ENCODE measurements at regions not wholly inside any gene's neighbourhood (a gene's known extent, or its start where the extent isn't known, plus 50 kb on each side); places are given as distances from the start of the nearest gene placed in this dataset.
A peak's percentile ranks its signal among the peaks of the same experiment; 100 is the strongest.

DNA sequence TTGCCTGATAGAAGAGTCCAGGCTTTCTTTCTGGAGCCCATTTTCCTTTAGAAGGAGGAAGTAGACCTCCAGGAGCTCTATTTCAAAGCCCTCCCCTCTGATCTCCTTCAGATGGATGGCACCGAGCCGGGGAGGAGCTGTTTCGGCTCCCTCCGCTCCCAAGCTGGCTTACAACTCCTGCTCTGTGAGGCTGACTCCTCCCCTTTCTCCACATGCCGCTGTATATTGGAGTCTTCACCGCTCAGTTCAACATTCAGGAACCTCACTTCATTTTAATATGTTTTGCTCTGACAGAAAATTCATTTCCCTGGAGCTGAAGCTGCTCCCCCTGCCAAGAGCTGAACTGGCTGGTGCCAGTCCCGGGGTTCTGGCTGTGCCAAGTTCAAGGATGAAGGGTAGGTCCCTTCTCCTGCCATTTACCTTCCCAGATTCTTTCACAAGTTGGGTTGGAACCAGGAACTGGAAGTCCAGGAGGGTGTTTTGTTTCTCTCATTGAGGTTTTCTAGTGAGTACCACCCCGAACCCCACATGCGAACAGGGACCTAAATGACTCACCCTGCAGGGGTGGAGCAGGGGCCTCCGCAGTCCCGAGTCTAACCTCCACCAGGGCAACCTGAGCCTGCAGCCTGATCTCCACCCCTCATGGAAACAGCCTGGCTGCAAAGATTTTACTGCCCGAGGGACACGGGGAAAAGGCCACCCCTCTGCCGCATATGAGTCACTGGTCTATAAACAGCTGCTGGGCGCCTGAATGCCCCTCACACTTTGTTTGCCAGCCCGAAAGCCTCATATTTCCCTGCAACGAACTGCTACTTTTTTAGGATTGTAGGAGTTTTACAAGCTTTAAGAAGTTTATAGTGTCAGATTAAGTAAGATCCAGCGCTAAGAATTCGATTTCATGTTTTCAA, 68.6 kb upstream of the FOXA2 start:
- DNase-seq, result peak; percentile 25

DNA sequence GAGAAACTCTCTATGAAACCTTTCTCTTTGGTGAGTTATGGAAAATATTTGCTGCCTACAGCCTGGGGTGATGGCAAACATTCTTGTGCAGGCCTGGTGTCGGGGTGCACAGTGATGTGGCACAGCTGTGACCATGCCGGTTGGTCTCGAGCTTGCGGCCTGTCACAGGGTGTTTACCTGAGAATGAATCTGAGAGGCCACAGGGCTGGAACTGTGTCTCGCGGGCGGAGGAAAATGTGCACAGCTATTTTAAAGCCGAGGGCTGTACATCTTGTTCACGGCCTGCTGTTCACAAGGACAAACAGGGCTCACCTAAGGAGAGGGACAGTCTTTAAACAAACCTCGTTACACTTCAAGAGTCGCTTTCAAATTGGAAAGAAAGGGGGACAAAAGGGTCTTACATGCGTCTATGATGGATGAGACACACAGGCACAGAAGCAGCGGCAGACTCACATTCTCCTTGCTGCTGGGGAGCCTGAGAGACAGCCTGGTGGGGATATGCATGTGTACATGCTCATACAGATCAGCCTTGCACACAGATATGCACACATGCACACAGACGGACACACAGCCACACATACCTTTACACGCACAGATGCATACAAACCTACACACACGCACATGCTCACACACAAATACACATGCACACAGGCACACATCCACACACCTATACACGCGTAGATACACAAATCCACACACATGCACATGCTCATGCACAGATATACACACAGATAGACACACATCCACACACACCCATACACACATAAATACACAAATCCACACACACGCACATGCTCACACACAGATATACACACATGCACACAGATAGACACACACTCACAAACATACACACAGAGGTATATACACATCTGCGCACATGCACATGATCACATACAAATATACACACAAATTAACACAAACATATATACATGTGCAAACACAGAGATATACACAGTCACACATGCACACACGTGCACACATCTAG, 69.6 kb upstream of the FOXA2 start:
- DNase-seq, result no peak

DNA sequence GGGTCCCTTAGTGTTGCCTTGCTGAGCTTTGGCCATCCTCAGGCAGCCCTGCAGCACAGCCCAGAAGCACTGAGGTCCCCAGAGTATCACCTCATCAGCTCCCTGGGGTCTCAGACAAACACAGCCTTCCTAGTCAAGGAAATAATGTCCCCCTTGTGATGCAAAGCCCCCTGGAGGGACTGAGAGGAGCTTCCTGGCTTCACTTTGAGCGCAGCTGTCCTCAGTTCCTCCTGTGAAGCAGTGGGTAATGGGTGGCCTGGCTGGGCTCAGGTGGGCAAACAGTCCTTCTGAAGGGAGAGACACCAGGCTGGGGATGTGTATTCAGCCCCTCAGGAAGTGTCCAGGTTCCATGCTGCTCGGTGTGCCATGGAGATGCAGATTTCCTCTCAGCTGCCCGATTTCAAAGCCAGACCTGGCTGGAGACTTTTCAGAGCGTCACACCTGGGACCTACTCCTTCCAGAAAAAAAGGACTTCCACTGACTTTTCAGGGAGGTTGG, 79.2 kb upstream of the FOXA2 start:
- DNase-seq, result no peak

DNA sequence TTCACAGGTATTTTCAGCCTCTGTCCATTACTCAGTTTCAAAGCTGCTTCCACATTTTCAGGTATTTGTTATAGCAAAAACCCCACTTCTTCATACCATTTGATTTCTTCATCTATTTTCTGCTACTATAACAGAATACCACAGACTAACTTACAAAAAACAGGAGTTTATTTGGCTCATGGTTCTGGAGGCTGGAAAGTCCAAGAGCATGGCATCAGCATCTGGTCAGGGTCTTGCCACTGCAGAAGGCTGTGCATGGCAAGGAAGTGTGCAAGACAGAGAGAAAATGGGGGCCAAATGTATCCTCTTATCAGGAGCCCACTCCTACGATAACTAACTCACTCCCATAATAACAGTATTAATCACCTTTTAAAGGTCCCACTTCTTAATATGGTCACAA, 82.8 kb upstream of the FOXA2 start:
- no peak for DNase-seq

DNA sequence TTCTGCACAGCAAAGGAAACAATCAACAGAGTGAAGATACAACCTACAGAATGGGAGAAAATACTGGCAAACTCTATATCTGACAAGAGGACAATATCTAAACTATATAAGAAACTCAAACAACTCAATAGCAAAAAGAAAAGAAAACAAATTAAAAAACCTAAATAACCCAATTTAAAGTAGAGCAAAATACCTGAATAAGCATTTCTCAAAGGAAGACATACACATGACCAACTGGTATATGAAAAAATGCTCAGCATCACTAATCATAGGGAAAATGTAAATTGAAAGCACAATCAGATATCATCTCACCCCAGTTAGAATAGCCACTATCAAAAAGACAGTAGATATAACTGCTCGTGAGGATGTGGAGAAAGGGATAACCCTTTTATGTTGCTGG, 87.8 kb upstream of the FOXA2 start:
- no peak for DNase-seq

DNA sequence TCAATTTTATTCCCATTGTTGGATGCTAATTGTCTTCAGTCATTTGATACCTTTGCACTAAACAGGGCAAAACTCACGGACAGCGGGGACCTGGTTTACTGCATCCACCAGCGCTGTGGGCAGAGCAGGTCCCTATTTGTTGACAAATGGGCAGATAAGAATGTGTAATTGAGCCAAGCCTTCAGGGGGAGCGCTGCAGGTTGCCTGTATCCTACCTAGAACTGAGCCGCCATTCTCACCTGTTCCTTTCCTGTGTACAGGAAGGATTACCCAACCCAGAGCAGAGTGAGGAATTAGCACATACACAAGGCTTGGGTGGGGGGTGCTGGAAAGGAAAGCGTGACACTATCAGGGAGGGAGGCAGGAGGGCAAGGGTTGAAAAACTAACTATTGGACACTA, 89.1 kb upstream of the FOXA2 start:
- no peak for DNase-seq

DNA sequence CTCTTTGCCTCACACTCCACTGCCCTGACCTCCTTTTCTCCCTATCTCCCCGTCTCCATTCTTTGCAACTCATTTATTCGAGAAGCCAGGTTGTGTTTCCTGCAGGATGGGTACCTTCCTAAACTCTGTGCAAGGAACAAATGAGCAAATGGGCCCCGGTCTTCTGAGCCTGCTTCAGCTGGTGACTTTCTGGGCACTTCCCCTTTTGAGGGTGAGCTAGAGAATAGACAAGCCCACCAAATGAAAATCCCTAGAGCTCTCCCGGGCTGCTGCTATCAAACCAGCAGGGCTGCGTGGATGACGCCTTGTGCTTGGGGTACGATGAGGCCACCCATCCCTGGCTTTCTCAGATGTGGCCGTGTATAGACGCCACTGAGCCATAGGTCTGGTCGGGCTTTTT, 91.0 kb upstream of the FOXA2 start:
- DNase-seq, result no peak

DNA sequence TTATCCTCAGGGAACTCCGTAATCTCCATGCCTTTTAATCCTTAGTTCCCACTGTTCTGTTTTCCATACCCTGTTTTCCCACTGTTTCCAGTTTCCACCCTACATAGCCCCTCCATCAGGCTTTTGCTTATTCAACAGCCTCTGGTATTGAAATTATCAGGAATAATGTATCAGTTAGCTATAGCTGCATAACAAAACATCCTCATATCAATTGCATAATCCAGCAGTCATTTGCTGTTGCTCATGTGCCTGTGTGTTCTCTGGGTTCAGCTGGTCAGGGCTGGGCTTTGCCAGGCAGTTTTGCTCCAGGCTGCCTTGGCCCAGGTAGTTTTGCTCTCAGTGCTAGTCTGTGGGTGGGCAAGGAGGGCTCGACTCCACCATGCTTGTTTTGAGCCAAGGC, 94.3 kb upstream of the FOXA2 start:
- no peak for DNase-seq

DNA sequence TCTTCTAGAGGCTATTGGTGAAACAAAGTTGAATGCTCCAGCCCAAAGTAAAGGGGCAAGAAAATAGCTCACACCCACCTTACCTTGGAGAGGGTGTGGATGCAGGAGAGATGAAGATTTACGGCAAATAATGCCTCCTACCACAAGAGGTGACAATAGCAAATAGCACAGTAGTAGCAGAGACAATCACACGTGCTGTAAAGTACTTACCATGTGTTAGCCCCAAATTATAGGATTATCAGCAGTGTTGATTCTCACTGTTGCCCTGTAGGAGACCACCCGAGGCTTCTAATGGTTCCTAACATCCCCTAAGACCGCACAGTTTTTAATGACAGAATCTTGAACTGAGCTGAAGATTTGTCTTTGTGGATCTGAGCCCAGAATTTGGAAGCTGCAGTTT, 94.8 kb upstream of the FOXA2 start:
- DNase-seq, result no peak

DNA sequence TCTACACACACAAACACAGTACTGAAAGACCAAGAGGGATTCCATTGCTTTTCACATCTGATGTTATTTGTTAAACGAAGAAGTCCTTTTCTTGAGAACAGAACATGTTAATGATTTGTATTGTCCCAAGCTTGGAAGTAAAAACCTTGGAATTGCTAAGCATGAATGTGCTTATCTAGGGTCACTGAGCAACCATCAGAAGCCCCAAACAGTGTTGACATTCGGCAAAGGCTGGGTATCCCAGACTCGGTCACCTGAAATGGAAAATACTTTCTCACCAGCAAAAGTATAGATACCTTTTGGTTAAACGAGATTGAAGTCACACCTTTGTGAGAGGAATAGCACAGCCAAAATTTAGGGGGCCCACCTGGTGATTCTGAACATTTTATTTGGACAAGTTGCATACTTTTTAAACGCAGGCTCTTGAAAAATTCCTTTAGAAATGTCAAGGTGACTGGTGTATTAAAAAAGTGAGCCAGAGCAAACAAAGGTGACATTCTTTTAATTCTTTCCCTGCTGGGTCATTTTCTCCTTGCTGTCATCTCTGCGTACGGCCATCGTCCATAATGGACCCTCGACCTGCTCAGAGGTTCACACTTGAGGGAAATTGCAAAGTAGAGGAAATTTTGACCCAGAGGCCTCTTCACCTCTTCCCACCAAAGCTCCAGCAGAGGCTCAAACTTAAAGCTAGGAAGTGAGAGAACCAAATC, 95.8 kb upstream of the FOXA2 start:
- no peak for DNase-seq

DNA sequence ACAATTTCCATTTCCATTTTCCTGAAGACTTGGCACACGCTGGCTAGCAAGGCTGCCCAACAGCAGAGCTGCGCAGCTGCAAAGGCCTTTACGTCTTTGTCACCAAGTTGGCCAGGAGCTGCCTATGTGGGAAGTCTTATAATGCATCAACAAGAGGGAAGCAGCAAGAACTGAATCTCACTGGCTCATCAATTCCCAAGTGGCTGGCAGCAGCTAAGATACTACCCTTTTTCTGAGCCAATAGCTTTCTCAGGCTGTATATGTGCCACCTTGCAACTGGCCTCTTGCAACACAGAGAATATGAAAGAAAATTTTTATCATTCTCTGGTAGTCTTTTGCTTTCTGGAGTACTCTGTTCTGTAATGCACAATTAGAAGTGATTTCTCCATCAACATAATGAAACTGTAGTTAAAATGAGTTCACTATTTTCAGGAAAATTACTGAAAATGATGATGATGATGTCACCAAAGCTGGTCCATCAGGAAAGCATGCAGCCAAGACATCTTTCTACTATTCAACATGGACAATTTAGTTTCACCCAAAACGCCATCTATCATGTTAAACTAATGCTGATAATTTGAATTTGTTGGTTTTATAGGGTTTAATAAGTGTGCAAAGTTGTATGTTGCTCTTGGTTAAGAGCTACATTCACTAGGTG, 97.3 kb upstream of the FOXA2 start:
- no peak for DNase-seq

DNA sequence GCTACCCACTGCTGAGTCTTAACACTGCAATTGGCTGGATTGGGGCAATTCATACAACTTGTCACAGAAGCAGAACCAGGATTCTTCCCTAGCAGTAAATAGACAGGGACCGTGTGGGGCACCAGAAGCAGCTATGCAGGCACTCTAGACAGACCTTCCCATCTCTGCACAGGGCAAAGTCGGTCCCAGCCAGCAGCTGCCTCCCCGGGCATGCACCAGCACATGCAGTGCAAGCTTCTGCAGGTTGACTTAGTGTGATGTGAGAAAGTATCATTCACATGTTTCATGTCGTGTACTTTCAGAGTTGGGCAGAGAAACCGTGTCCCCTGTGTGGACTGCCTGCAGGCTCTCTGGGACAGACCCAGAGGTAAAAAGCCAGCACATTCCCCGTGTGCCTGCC, 98.0 kb upstream of the FOXA2 start:
- no peak for DNase-seq

DNA sequence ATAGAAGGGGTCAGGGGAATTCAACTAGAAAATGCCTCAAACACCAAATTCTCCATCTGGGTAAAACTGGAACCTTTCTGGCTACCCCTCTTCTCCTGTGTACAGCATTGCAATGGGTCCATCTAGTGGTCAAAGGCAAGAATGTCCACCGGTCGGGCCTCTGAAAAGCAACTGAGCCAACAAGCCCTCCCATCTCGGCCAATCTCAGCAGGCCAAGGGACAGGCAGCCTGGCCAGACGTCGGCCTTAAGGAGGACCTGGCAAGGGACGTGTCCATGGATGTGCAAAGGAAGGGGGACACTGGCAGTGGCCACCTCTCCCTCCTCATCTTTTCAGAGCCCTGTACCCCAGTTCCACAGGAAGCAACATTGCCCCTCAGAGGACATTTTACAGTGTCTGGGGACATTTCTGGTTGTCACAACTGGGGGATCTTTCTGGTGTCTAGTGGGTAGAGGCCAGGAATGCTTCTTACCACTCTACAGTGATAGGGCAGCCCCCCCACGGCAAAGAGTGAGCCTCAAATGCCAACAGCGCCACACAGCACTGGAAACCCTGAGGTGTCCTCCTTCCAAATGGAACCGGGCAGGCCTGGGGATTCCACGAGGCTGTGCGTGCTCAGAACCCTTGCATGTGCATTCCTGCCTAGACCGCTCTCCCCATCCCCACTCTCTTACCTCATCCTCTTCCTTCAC, 99.8 kb upstream of the FOXA2 start:
- DNase-seq, result peak; percentile 71

DNA sequence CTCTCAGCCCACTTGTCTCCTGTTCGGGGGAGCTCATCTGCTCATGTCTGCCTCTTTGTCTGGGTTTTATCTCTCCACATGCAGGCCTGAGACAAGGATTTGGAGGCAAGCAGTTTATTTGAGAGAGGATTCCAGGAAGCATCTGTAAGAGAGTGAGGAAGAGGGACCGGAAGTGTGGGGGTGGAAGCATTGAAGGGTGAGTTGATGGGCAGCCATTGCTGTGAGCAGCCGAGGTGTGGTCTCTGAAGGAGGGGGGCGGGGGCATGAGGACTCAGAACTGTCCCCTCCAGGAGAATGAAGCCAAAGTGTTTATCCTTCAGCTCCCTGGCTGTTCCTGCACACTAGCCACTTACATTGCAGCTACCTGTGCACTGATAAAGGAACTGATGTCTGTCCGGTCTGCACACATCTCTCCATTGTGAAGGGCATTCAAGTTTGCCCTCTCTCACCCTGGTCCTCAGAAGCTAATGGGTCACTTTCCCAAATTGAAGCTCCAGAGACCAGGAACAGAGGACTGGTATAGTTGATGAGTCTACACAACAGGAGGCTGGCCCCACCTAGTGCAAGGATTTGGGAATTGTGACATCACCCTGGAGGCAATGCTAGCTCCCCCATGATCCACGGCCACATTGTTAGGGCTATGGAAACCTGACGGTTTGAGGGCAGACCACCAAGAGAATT, 100.5 kb upstream of the FOXA2 start:
- DNase-seq, result no peak

DNA sequence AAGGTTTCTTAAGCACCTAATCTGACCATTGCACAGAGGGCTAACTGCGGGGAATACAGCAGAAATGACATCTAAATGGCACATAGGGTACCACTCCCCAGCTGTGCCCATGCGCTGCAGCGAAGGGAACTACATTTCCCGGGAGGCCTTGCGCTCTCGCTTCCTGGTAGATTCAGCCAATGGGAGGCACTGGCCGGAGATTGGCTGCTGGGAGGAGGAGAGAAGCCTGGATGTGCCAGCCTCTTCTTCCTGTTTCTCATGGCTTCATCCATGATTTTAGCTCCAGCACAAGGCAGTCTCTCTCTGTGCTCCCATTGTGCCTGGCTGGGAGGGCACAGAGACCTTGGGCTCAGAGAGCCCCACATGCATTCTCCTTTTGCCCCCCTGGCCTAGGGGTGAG, 101.7 kb upstream of the FOXA2 start:
- peak; percentile 34 for DNase-seq

DNA sequence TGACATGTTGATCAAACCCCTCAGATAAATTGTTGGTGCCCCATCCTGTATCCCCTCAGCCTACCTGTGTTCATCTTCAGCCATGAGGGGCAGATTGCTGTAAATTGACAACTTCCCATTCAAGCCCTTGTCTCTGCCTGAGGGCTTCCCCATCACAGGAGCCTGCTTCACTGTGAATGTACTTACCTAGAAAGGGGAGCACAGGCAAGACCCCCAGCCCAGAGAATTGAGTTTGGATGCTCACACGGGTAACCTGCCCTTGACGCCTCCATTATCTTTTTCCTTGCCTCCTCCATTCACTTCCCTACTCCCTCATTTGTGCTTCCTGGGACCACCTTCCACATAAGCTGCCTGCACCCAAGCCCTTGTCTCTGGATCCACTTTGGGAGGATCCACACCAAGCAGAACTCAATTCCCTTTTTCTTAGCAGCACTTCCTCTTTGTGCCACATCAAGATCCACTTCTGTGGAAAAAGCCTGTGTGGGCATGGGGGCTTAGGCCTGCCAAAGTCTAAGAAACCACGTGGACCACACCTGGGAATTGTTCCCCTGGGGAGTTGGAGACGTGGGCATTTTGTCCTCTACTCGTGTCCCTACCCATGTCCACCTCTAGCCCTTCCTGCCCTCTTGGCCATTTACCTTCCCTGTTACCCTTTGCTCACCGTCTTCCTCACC, 103.4 kb upstream of the FOXA2 start:
- DNase-seq, result no peak

DNA sequence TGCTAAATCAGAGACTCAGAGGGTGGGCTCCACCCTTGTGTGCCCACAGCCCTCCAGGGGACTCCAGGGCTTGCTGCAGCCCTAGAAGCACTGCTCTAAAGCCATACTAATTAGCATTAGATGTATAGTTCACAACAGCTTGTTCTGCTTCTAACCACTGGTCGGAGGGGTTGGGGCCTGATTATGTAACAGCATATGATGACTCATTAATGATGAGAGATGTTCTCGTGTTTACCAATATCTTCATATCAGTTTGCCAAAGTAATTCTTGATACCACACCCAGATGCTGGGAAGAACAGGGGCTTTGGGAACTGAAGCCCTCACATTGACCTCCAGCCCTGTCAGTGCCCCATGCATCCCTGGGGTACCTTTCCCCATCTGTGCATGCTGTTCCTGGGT, 104.1 kb upstream of the FOXA2 start:
- no peak for DNase-seq

DNA sequence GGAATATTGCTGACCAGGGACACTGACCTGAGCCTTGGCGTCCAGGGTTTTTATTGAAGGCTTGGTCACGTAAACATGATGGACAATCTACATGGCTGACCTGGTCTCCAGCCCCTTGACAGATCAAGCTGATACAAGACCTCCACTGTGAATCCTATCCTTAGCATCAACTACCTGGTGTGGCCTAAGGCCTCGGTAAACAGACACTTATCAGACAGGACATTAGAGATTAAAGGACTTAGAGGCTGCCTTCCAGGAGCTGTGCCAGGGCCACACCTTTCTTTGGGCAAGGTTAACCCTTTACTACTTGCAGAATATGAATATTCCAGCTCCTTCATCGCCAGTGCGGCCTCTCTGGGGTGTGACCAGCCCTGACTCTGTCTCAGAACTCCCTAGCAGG, 104.9 kb upstream of the FOXA2 start:
- DNase-seq, result no peak

DNA sequence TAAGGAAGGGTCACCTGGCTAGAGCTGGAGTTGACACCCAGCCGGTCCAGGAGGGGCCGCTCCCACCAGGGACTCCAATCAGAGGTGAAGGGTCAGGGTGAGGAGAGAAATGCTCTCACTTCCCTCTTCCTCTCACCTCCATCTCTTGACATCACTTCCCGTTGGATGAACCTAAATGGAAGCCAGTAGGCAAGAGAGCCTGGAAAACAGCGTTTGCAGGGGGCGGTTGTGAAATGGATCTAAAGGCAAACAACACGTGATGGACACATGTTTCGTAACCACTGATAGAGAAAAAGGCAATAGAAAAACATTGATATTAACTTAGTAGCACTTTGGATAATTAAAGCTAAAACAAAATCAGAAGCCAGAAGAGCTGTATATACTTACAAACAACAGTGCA, 105.6 kb upstream of the FOXA2 start:
- DNase-seq, result no peak

DNA sequence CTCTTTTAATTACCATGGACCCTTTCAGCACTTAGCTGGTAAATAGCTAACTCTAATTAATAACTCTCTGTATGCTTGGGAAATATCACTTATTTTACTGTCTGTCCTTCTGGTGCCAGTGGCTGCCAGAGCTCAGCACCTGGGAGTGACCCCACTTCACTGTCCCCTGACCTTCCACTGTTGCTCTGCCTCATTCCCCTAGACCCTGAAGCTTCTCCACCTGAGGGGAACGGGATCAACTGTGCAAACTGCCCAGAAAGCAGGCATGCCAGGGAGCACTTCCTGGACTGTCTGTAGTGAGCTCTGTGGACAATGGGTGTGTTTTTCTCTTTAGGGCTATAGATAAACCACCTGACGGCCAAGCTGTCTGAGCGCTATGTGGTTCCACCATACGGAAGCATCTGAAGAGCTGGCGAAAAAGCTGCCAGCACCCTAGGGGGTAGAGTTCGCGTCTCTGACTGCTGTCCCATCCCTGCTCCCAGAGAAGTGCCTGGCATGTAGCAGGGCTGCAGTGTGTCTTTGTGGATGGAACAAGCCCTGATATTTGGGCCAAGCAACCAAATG, 106.3 kb upstream of the FOXA2 start:
- DNase-seq, result no peak

Measured in right kidney (tissue), 1 donor.